GM12878 (cell line): ENCODE measurements at regions not wholly inside any gene's neighbourhood (a gene's known extent, or its start where the extent isn't known, plus 50 kb on each side); places are given as distances from the start of the nearest gene placed in this dataset.

ENCODE experiments used
- CBFB ChIP-seq: IDR thresholded peaks from 2 replicates; pipeline ENCODE4 v1.6.1; 2016; ENCODE audit warnings: antibody characterized with exemption, low read depth
- CEBPB ChIP-seq, 2 experiments: fragments of 150-350 bp in 1 of 2; IDR thresholded peaks; 2 replicates each; pipeline ENCODE4 v1.6.1; 2012 to 2014; ENCODE audit warnings: low read depth in 2 of 2, low read length in 2 of 2, borderline replicate concordance in 1 of 2, inconsistent platforms in 1 of 2
- CTCF ChIP-seq, 3 experiments: IDR thresholded peaks in 2 of 3; conservative IDR thresholded peaks in 1 of 3; 2 replicates each; pipeline ENCODE4 v1.5.1; 2011; ENCODE audit warnings: low read depth in 3 of 3, low read length in 3 of 3, mild to moderate bottlenecking in 3 of 3, control low read depth in 2 of 3, moderate library complexity in 2 of 3, inconsistent platforms in 1 of 3, mixed read lengths in 1 of 3; ENCODE audit not compliant: control insufficient read depth in 2 of 3, insufficient read depth in 1 of 3; ENCODE audit errors: extremely low read depth in 1 of 3
- EP300 ChIP-seq, 2 experiments: fragments of 150-350 bp in 1 of 2; IDR thresholded peaks; 2 replicates each; pipeline ENCODE4 v1.6.1; 2011 to 2012; ENCODE audit warnings: low read depth in 2 of 2, low read length in 2 of 2, borderline replicate concordance in 1 of 2, improper control_type of control experiment in 1 of 2, inconsistent platforms in 1 of 2; ENCODE audit not compliant: control insufficient read depth in 1 of 2
- PAX5 ChIP-seq: IDR thresholded peaks from 2 replicates; pipeline ENCODE4 v1.6.1; 2011; ENCODE audit warnings: low read depth, low read length, borderline replicate concordance
- POU2F2 ChIP-seq: IDR thresholded peaks from 3 replicates; pipeline ENCODE4 v1.6.1; 2011; ENCODE audit warnings: low read depth, mild to moderate bottlenecking, low read length, borderline replicate concordance
- RAD51 ChIP-seq: fragments of 450-650 bp; IDR thresholded peaks from 2 replicates; pipeline ENCODE4 v1.6.1; 2016; ENCODE audit warnings: moderate library complexity, mild to moderate bottlenecking, inconsistent platforms
- RCOR1 ChIP-seq: conservative IDR thresholded peaks from 2 replicates; pipeline ENCODE4 v1.6.1; 2012; ENCODE audit warnings: low read depth, low read length, improper control_type of control experiment
- TCF3 ChIP-seq: IDR thresholded peaks from 2 replicates; pipeline ENCODE4 v1.6.1; 2012; ENCODE audit warnings: low read depth, mild to moderate bottlenecking, low read length, borderline replicate concordance; ENCODE audit not compliant: insufficient read depth
- YY1 ChIP-seq: IDR thresholded peaks from 2 replicates; pipeline ENCODE4 v1.6.1; 2011; ENCODE audit warnings: low read depth, mild to moderate bottlenecking, low read length

- TF ChIP-seq EP300 (IDR thresholded peaks at IDR 0.05; ENCODE audit: borderline replicate concordance in 1 of 2, control insufficient read depth in 1 of 2, low read depth in 2 of 2, low read length in 2 of 2) (no peak), CTCF (IDR thresholded peaks at IDR 0.05 in 2 of 3, conservative IDR thresholded peaks at IDR 0.05 in 1 of 3; ENCODE audit: control insufficient read depth in 2 of 3, extremely low read depth in 1 of 3, insufficient read depth in 1 of 3, low read depth in 3 of 3, low read length in 3 of 3) (no peak), PAX5 (no peak), CBFB (no peak), YY1 (no peak), RAD51 (no peak), CEBPB (IDR thresholded peaks at IDR 0.05; ENCODE audit: borderline replicate concordance in 1 of 2, low read depth in 2 of 2, low read length in 2 of 2) (no peak), TCF3 (no peak), RCOR1 (no peak), POU2F2 (no peak)
Measured at GRCh38 chr10:31188792-31189406, 130.1 kb upstream of the ZEB1 start.
